ENCODE measurements at regions not wholly inside any gene's neighbourhood (a gene's known extent, or its start where the extent isn't known, plus 50 kb on each side); places are given as distances from the start of the nearest gene placed in this dataset.

GRCh38 chr3:159859424-159859823, 129.2 kb upstream of the IL12A start:
- intact Hi-C loops (cut with DNase I) = no loop called here
- Histone ChIP-seq H3K36me3 (no peaks in the 10 kb centered on the region), H3K27ac (no peak overlapping the region), H3K4me1 (no peaks in the 10 kb centered on the region), H3K9me3 (no peaks in the 10 kb centered on the region), H3K27me3 (no peaks in the 10 kb centered on the region), H3K4me3 (no peak overlapping the region), H3K9ac (ENCODE audit: low read depth in 2 of 2, low read length in 2 of 2) (no peak overlapping the region)
- TF ChIP-seq CTCF (IDR thresholded peaks at IDR 0.05) = no peak
- DNase-seq = no peak

- no peak for DNase-seq
- intact Hi-C loops (cut with DNase I) = no loop called here
- no peak overlapping the region for H3K4me3 ChIP-seq
- no peaks in the 10 kb centered on the region for H3K4me1 ChIP-seq
- no peaks in the 10 kb centered on the region for H3K27me3 ChIP-seq
- TF ChIP-seq CTCF (IDR thresholded peaks at IDR 0.05) = no peak
- H3K9me3 ChIP-seq = no peaks in the 10 kb centered on the region
- no peak overlapping the region for H3K9ac ChIP-seq (ENCODE audit: low read depth in 2 of 2, low read length in 2 of 2)
- H3K27ac ChIP-seq = no peak overlapping the region
- H3K36me3 ChIP-seq = no peaks in the 10 kb centered on the region
Observed at GRCh38 chr3:159859836-159860235, 128.8 kb upstream of the IL12A start.

- DNase-seq = no peak
- TF ChIP-seq CTCF (IDR thresholded peaks at IDR 0.05) = no peak
- H3K4me3 ChIP-seq = no peak overlapping the region
- H3K4me1 ChIP-seq = no peaks in the 10 kb centered on the region
- H3K36me3 ChIP-seq = no peaks in the 10 kb centered on the region
- intact Hi-C loops (cut with DNase I) = no loop called here
- H3K9ac ChIP-seq (ENCODE audit: low read depth in 2 of 2, low read length in 2 of 2) = no peak overlapping the region
- H3K27ac ChIP-seq = no peak overlapping the region
- H3K9me3 ChIP-seq = no peaks in the 10 kb centered on the region
- H3K27me3 ChIP-seq = no peaks in the 10 kb centered on the region
Observed at GRCh38 chr3:159860269-159861116, 128.1 kb upstream of the IL12A start.

GRCh38 chr3:159861369-159861987, 127.2 kb upstream of the IL12A start:
- no peaks in the 10 kb centered on the region for H3K9me3 ChIP-seq
- no peaks in the 10 kb centered on the region for H3K4me1 ChIP-seq
- DNase-seq = no peak
- no peak overlapping the region for H3K4me3 ChIP-seq
- H3K27ac ChIP-seq = no peak overlapping the region
- H3K36me3 ChIP-seq = no peaks in the 10 kb centered on the region
- no peak for TF ChIP-seq CTCF (IDR thresholded peaks at IDR 0.05)
- intact Hi-C loops (cut with DNase I) = no loop called here
- no peak overlapping the region for H3K9ac ChIP-seq (ENCODE audit: low read depth in 2 of 2, low read length in 2 of 2)
- no peaks in the 10 kb centered on the region for H3K27me3 ChIP-seq

- no peak for DNase-seq
- TF ChIP-seq CTCF (IDR thresholded peaks at IDR 0.05) = no peak
- no peaks in the 10 kb centered on the region for H3K36me3 ChIP-seq
- H3K9me3 ChIP-seq = no peaks in the 10 kb centered on the region
- no peaks in the 10 kb centered on the region for H3K27me3 ChIP-seq
- no peak overlapping the region for H3K27ac ChIP-seq
- H3K9ac ChIP-seq (ENCODE audit: low read depth in 2 of 2, low read length in 2 of 2) = no peak overlapping the region
- no peak overlapping the region for H3K4me3 ChIP-seq
- H3K4me1 ChIP-seq = no peaks in the 10 kb centered on the region
- intact Hi-C loops (cut with DNase I) = no loop called here
Observed at GRCh38 chr3:159865041-159865579, 123.5 kb upstream of the IL12A start.

Data from colonic mucosa (tissue), 4 donors.